ENCODE measurements at regions not wholly inside any gene's neighbourhood (a gene's known extent, or its start where the extent isn't known, plus 50 kb on each side); places are given as distances from the start of the nearest gene placed in this dataset.

DNA sequence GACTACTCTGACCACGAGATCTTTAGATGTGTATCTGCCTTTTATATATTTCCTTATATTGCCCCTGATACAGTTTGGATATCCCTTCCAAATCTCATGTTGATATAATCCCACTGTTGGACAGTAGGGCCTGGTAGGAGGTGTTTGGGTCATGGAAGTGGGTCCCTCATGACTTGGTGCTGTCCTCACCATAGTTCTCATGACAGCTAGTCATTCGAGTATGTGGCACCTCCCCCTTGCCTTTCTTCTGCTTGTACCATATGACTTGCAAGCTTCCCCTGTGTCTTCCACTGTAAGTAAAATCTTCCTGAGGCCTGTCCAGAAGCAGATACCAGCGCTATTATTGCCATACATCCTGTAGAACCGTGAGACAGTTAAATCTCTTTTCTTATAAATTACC, 145.3 kb downstream of the ZNF518B start:
- no peaks in the 10 kb centered on the region for H3K27me3 ChIP-seq (ENCODE audit: insufficient read depth, low read length, poor library complexity, severe bottlenecking)
- no peaks in the 10 kb centered on the region for H3K36me3 ChIP-seq (ENCODE audit: insufficient read depth, low read length)
- POLR2A ChIA-PET, result no interaction called here
- Mint-ChIP-seq H3K4me1 (no peaks in the 10 kb centered on the region), H3K4me3 (no peak overlapping the region), H3K27me3 (peaks cover 1 to 16% of the 10 kb centered on the region in 2 donors), H3K36me3 (no peaks in the 10 kb centered on the region), H3K27ac (no peak overlapping the region), H3K9me3 (peaks cover 0 to 2% (median 0%) of the 10 kb centered on the region in 5 donors)
- CTCF ChIA-PET, result no interaction called here
- H3K9me3 ChIP-seq (ENCODE audit: low read length), result no peaks in the 10 kb centered on the region
- no peak overlapping the region for H3K27ac ChIP-seq (ENCODE audit: low read depth, low read length)
- no peak overlapping the region for H3K4me3 ChIP-seq (ENCODE audit: low read length)
- no peaks in the 10 kb centered on the region for H3K4me1 ChIP-seq (ENCODE audit: insufficient read depth, low read length)
- DNase-seq, result no peak

DNA sequence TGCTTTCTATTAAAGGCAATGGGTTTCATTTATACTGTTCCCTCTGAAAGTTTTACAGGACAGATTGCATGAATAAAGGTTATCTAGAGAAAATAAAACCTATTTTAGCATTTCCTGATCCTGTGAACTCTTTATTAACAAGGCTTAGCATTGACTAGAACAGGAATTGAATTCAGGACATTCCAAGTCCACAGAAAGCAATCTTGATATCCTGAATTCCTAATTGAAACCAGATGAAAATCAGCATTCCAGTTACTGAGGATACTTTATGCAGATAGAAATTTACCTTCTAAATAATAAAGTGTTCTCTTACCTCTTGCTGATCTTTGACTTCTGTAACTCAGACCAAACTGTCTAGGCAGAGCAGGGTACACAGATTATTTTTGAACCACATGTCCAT, 151.4 kb downstream of the ZNF518B start:
- H3K4me3 ChIP-seq (ENCODE audit: low read length), result no peak overlapping the region
- Mint-ChIP-seq H3K4me1 (no peaks in the 10 kb centered on the region), H3K27me3 (peaks cover 4 to 8% of the 10 kb centered on the region in 2 donors), H3K4me3 (no peak overlapping the region), H3K36me3 (no peaks in the 10 kb centered on the region), H3K9me3 (peaks cover 0 to 2% (median 0%) of the 10 kb centered on the region in 5 donors), H3K27ac (no peak overlapping the region)
- ChIA-PET POLR2A (no interaction called here), CTCF (no interaction called here)
- no peaks in the 10 kb centered on the region for H3K9me3 ChIP-seq (ENCODE audit: low read length)
- H3K36me3 ChIP-seq (ENCODE audit: insufficient read depth, low read length), result no peaks in the 10 kb centered on the region
- H3K27ac ChIP-seq (ENCODE audit: low read depth, low read length), result no peak overlapping the region
- no peaks in the 10 kb centered on the region for H3K4me1 ChIP-seq (ENCODE audit: insufficient read depth, low read length)
- no peaks in the 10 kb centered on the region for H3K27me3 ChIP-seq (ENCODE audit: insufficient read depth, low read length, poor library complexity, severe bottlenecking)
- DNase-seq, result no peak

DNA sequence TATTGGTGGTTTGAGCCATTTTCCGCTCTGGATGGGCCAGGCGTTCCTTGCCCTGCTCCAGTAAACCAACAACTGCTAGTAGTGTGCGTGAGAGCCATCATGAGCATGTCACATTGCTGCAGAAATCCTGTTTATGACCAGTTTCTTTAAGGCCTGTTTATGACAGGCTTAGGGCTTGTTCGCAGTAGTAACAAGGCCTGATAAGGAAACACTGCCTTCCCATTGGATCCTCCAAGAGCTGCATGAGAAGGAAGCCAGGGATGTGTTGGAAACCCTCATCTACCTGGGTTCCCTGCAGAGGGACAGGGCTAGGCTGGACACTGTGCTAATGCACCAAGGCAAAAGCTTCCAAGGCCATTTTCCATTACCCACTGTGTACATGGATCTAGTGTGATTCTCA, 153.9 kb downstream of the ZNF518B start:
- H3K27me3 Mint-ChIP-seq, result peaks cover 3 to 4% of the 10 kb centered on the region in 2 donors
- H3K36me3 Mint-ChIP-seq, result no peaks in the 10 kb centered on the region
- peaks cover 0 to 2% (median 0%) of the 10 kb centered on the region in 5 donors for H3K9me3 Mint-ChIP-seq
- no peak overlapping the region for H3K27ac ChIP-seq (ENCODE audit: low read depth, low read length)
- no peaks in the 10 kb centered on the region for H3K4me1 ChIP-seq (ENCODE audit: insufficient read depth, low read length)
- no peaks in the 10 kb centered on the region for H3K36me3 ChIP-seq (ENCODE audit: insufficient read depth, low read length)
- H3K4me3 ChIP-seq (ENCODE audit: low read length), result no peak overlapping the region
- ChIA-PET POLR2A (no interaction called here), CTCF (no interaction called here)
- no peak for DNase-seq
- no peaks in the 10 kb centered on the region for H3K4me1 Mint-ChIP-seq
- H3K27ac Mint-ChIP-seq, result no peak overlapping the region
- no peak overlapping the region for H3K4me3 Mint-ChIP-seq
- no peaks in the 10 kb centered on the region for H3K9me3 ChIP-seq (ENCODE audit: low read length)
- H3K27me3 ChIP-seq (ENCODE audit: insufficient read depth, low read length, poor library complexity, severe bottlenecking), result no peaks in the 10 kb centered on the region

DNA sequence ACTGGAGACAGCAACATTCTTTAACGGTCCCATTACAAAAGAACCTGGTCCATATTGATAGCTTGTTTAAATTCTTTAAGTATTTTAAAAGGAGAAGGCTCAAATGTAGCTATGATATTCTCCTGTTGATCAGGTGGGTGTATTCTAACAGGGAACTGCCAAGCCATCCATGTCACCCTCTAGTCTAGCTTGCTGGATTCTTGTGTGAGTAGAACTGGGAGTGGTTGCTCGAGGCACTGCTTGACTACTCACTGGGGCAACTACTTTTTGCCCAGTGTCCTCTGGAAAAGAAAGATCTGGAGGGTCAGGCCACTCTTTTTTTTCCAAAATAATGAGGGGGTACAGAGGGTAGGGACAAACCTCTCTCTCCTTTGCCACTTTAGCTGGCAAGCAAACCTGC, 155.1 kb downstream of the ZNF518B start:
- CTCF ChIA-PET, result no interaction called here

DNA sequence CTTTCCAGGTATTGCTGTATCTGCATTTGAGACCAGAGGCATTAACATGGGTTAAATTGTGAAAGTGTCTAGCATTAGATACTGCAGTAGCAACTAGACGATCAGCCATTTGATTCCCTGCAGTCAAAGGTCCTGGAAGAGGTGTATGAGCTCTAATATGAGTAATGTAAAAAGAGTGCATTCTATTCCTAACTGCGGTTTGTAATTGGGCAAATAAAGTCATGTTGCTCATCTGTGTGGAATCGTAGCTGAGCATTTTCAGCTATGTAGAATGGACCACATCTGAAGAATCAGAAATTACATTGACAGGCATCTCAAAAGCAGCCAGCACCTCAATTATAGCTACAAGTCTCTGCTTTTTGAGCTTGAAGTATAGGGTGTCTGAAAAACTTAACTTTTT, 157.6 kb downstream of the ZNF518B start:
- H3K27ac ChIP-seq (ENCODE audit: low read depth, low read length), result no peak overlapping the region
- no peaks in the 10 kb centered on the region for H3K27me3 ChIP-seq (ENCODE audit: insufficient read depth, low read length, poor library complexity, severe bottlenecking)
- H3K4me1 ChIP-seq (ENCODE audit: insufficient read depth, low read length), result no peaks in the 10 kb centered on the region
- no peaks in the 10 kb centered on the region for H3K9me3 ChIP-seq (ENCODE audit: low read length)
- H3K36me3 Mint-ChIP-seq, result no peaks in the 10 kb centered on the region
- POLR2A ChIA-PET, result no interaction called here
- no peaks in the 10 kb centered on the region for H3K36me3 ChIP-seq (ENCODE audit: insufficient read depth, low read length)
- H3K4me3 ChIP-seq (ENCODE audit: low read length), result no peak overlapping the region
- H3K4me3 Mint-ChIP-seq, result no peak overlapping the region
- DNase-seq, result no peak
- peaks cover 4 to 18% of the 10 kb centered on the region in 2 donors for H3K27me3 Mint-ChIP-seq
- H3K27ac Mint-ChIP-seq, result no peak overlapping the region
- H3K4me1 Mint-ChIP-seq, result no peaks in the 10 kb centered on the region
- peaks cover 0 to 1% (median 0%) of the 10 kb centered on the region in 5 donors for H3K9me3 Mint-ChIP-seq
- CTCF ChIA-PET, result no interaction called here

More for the DNA sequence above, 155.1 kb downstream of the ZNF518B start:
- no peak overlapping the region for H3K27ac Mint-ChIP-seq
- H3K4me3 Mint-ChIP-seq, result no peak overlapping the region
- Histone ChIP-seq H3K36me3 (ENCODE audit: insufficient read depth, low read length) (no peaks in the 10 kb centered on the region), H3K27me3 (ENCODE audit: insufficient read depth, low read length, poor library complexity, severe bottlenecking) (no peaks in the 10 kb centered on the region), H3K27ac (ENCODE audit: low read depth, low read length) (no peak overlapping the region), H3K4me1 (ENCODE audit: insufficient read depth, low read length) (no peaks in the 10 kb centered on the region), H3K4me3 (ENCODE audit: low read length) (no peak overlapping the region), H3K9me3 (ENCODE audit: low read length) (no peaks in the 10 kb centered on the region)
- DNase-seq, result no peak
- H3K27me3 Mint-ChIP-seq, result peaks cover 3 to 4% of the 10 kb centered on the region in 2 donors
- H3K9me3 Mint-ChIP-seq, result no peaks in the 10 kb centered on the region
- POLR2A ChIA-PET, result no interaction called here
- no peaks in the 10 kb centered on the region for H3K36me3 Mint-ChIP-seq
- no peaks in the 10 kb centered on the region for H3K4me1 Mint-ChIP-seq

DNA sequence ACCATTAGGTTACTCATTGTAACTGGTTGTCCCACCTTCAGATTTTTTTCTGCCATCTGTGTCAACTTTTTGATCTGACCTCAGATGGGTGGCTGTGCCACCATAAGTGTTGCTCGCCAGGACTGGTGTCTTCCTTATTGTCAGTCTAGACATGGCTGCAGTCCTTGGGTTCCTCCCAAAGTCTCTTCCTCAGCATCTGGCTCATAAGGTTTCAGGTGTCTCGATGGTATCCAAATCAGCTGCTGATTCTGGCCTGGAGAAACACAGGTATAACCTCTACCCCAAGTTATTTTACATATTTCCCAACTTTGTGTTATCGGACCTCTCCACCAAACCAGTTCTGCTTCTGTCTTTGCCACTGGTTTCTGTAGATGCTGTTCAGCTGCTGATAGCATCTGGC, 158.5 kb downstream of the ZNF518B start:
- Histone ChIP-seq H3K9me3 (ENCODE audit: low read length) (no peaks in the 10 kb centered on the region), H3K36me3 (ENCODE audit: insufficient read depth, low read length) (no peaks in the 10 kb centered on the region), H3K4me3 (ENCODE audit: low read length) (no peak overlapping the region), H3K27ac (ENCODE audit: low read depth, low read length) (no peak overlapping the region), H3K4me1 (ENCODE audit: insufficient read depth, low read length) (no peaks in the 10 kb centered on the region), H3K27me3 (ENCODE audit: insufficient read depth, low read length, poor library complexity, severe bottlenecking) (no peaks in the 10 kb centered on the region)
- CTCF ChIA-PET, result no interaction called here
- peaks cover 0 to 2% (median 0%) of the 10 kb centered on the region in 5 donors for H3K9me3 Mint-ChIP-seq
- POLR2A ChIA-PET, result no interaction called here
- H3K4me3 Mint-ChIP-seq, result no peak overlapping the region
- H3K36me3 Mint-ChIP-seq, result no peaks in the 10 kb centered on the region
- H3K4me1 Mint-ChIP-seq, result no peaks in the 10 kb centered on the region
- H3K27me3 Mint-ChIP-seq, result peaks cover 4 to 26% of the 10 kb centered on the region in 2 donors
- DNase-seq, result no peak
- no peak overlapping the region for H3K27ac Mint-ChIP-seq

DNA sequence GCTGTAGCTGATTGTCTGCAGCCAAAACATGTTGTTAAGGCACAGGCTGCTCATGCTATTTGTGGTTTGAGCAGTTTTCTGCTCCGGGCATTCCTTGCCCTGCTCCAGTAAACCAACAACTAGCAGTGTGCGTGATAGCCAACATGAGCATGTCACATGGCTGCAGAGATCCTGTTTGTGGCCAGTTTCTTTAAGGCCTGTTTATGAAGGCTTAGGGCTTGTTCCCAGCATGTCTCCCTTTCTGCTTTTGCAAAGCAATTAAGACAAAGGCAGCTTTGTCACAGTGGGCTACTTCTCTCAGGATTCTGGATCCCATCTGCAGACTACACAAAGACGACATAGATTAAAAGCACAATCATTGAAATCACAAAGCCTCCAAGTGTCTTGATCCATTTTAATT, 160.5 kb downstream of the ZNF518B start:
- Histone ChIP-seq H3K4me3 (ENCODE audit: low read length) (no peak overlapping the region), H3K4me1 (ENCODE audit: insufficient read depth, low read length) (no peaks in the 10 kb centered on the region), H3K27me3 (ENCODE audit: insufficient read depth, low read length, poor library complexity, severe bottlenecking) (no peaks in the 10 kb centered on the region), H3K27ac (ENCODE audit: low read depth, low read length) (no peak overlapping the region), H3K9me3 (ENCODE audit: low read length) (no peaks in the 10 kb centered on the region), H3K36me3 (ENCODE audit: insufficient read depth, low read length) (no peaks in the 10 kb centered on the region)
- H3K27me3 Mint-ChIP-seq, result peaks cover 0 to 40% of the 10 kb centered on the region in 2 donors
- no peaks in the 10 kb centered on the region for H3K4me1 Mint-ChIP-seq
- no peak for DNase-seq
- POLR2A ChIA-PET, result no interaction called here
- H3K27ac Mint-ChIP-seq, result no peak overlapping the region
- CTCF ChIA-PET, result no interaction called here
- no peak overlapping the region for H3K4me3 Mint-ChIP-seq
- H3K36me3 Mint-ChIP-seq, result no peaks in the 10 kb centered on the region
- H3K9me3 Mint-ChIP-seq, result peaks cover 0 to 4% (median 0%) of the 10 kb centered on the region in 5 donors

DNA sequence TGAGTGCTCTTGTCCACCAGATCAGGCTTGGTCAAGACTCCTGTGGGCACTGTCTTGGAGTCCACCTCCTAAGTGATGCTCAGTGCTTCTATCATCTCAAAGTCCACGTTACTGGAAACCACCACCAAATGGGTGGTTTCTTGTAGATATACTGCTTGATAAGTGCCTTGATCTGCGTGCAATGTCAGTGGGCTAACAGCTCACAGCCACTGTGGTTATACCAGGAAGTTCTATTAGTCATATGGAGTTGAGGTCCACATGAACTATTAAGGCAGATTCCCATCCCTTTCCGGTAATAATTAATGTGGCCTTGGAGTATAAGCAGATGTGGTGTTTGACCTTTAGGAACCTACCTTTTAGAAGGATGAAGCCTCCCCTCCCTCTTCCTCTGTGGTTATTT, 161.9 kb downstream of the ZNF518B start:
- no peaks in the 10 kb centered on the region for H3K4me1 ChIP-seq (ENCODE audit: insufficient read depth, low read length)
- H3K4me1 Mint-ChIP-seq, result no peaks in the 10 kb centered on the region
- ChIA-PET POLR2A (no interaction called here), CTCF (no interaction called here)
- H3K9me3 ChIP-seq (ENCODE audit: low read length), result no peaks in the 10 kb centered on the region
- peaks cover 0 to 41% of the 10 kb centered on the region in 2 donors for H3K27me3 Mint-ChIP-seq
- no peak overlapping the region for H3K4me3 Mint-ChIP-seq
- H3K9me3 Mint-ChIP-seq, result peaks cover 0 to 4% (median 0%) of the 10 kb centered on the region in 5 donors
- no peaks in the 10 kb centered on the region for H3K36me3 Mint-ChIP-seq
- no peaks in the 10 kb centered on the region for H3K36me3 ChIP-seq (ENCODE audit: insufficient read depth, low read length)
- H3K27ac Mint-ChIP-seq, result no peak overlapping the region
- DNase-seq, result no peak
- H3K27ac ChIP-seq (ENCODE audit: low read depth, low read length), result no peak overlapping the region
- no peaks in the 10 kb centered on the region for H3K27me3 ChIP-seq (ENCODE audit: insufficient read depth, low read length, poor library complexity, severe bottlenecking)
- no peak overlapping the region for H3K4me3 ChIP-seq (ENCODE audit: low read length)

DNA sequence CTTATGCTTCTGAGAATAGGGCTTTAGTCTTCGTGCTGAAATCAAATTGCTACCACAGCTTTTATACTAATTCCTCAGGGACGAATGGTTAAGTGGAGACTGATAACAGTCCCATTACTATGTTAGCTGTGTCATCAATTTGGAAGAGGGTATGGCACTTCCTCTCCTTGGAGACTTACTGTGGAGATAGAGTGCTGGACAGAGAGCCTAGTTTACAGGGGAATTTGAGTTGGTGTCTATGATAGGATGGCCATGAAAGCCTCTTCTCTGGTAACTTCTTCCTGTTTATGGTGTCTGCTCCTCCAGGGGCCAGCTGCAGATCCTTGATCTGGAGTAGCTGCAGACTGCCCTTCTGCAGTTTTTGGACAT, 167.7 kb downstream of the ZNF518B start:
- Histone ChIP-seq H3K36me3 (ENCODE audit: insufficient read depth, low read length) (no peaks in the 10 kb centered on the region), H3K27me3 (ENCODE audit: insufficient read depth, low read length, poor library complexity, severe bottlenecking) (no peaks in the 10 kb centered on the region), H3K4me1 (ENCODE audit: insufficient read depth, low read length) (no peaks in the 10 kb centered on the region), H3K9me3 (ENCODE audit: low read length) (no peaks in the 10 kb centered on the region), H3K4me3 (ENCODE audit: low read length) (no peak overlapping the region), H3K27ac (ENCODE audit: low read depth, low read length) (no peak overlapping the region)
- POLR2A ChIA-PET, result no interaction called here
- no peaks in the 10 kb centered on the region for H3K4me1 Mint-ChIP-seq
- DNase-seq, result no peak
- CTCF ChIA-PET, result no interaction called here
- peaks cover 0 to 6% (median 0%) of the 10 kb centered on the region in 5 donors for H3K9me3 Mint-ChIP-seq
- H3K27me3 Mint-ChIP-seq, result peaks cover 0 to 44% of the 10 kb centered on the region in 2 donors
- H3K36me3 Mint-ChIP-seq, result no peaks in the 10 kb centered on the region
- H3K27ac Mint-ChIP-seq, result no peak overlapping the region
- no peak overlapping the region for H3K4me3 Mint-ChIP-seq
